ENCODE measurements at regions not wholly inside any gene's neighbourhood (a gene's known extent, or its start where the extent isn't known, plus 50 kb on each side); places are given as distances from the start of the nearest gene placed in this dataset.

DNA sequence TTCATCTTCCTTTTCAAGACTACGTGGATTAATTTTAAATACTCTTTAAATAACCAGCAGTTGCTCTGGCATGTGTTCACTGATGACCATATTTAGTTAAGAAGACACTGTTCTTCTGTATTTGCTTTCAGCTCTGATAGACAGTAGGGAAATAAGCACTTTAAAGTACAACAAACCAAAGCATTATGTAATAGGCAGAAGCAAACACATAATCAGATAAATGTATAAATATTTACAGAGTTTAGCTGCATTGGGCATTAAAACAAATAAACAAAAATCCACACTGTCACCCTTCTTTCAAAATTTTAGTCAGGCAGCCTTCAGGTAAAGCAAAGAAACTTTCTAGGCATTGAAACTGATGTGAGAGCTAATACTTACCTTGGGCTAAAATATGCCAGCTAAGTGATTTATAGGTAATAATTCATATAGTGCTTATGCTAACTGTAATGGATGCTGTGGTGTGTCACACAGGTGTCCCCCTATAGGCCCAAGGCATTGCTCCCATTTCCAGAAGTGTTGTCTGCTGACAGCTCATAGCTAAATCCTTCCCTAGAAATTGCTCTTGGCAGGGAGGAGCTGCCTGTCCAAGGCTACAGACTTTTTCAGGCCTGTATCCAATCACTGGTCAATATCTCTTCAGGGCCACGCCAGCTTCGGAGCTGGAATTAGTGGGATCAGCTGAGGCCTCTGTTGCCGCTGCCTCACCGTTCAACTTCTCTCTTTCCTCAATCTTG, 111.5 kb upstream of the CITED2 start:
- Mint-ChIP-seq H3K27ac (no peak overlapping the region), H3K36me3 (ENCODE audit: low read depth) (no peaks in the 10 kb centered on the region), H3K9me3 (no peaks in the 10 kb centered on the region), H3K4me3 (no peak overlapping the region), H3K27me3 (ENCODE audit: insufficient read depth) (no peaks in the 10 kb centered on the region), H3K4me1 (ENCODE audit: low read depth) (peaks cover 8% of the 10 kb centered on the region)
- no peak for DNase-seq
- TF ChIP-seq, protein P1, sequence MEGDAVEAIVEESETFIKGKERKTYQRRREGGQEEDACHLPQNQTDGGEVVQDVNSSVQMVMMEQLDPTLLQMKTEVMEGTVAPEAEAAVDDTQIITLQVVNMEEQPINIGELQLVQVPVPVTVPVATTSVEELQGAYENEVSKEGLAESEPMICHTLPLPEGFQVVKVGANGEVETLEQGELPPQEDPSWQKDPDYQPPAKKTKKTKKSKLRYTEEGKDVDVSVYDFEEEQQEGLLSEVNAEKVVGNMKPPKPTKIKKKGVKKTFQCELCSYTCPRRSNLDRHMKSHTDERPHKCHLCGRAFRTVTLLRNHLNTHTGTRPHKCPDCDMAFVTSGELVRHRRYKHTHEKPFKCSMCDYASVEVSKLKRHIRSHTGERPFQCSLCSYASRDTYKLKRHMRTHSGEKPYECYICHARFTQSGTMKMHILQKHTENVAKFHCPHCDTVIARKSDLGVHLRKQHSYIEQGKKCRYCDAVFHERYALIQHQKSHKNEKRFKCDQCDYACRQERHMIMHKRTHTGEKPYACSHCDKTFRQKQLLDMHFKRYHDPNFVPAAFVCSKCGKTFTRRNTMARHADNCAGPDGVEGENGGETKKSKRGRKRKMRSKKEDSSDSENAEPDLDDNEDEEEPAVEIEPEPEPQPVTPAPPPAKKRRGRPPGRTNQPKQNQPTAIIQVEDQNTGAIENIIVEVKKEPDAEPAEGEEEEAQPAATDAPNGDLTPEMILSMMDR (IDR thresholded peaks at IDR 0.05) = no peak

DNA sequence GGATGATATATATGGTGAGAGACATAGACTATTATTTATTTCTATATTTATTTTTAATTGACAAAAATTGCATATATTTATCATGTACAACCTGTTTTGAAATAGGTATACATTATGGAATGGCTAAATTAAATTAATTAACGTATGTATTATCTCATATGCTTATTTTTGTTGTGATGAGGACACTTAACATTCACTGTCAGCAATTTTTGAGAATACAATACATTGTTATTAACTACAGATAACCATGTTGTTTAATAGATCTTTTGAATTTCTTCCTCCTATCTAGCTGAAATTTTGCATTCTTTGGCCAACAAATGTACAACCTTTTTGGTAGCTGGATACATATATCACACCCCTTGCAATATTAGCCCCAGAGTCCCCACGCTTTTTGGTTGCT, 110.7 kb upstream of the CITED2 start:
- TF ChIP-seq, protein P1 (IDR thresholded peaks at IDR 0.05) = no peak
- no peak for DNase-seq
- H3K4me3 Mint-ChIP-seq = no peak overlapping the region
- peaks cover 1% of the 10 kb centered on the region for H3K4me1 Mint-ChIP-seq (ENCODE audit: low read depth)
- no peaks in the 10 kb centered on the region for H3K36me3 Mint-ChIP-seq (ENCODE audit: low read depth)
- no peaks in the 10 kb centered on the region for H3K27me3 Mint-ChIP-seq (ENCODE audit: insufficient read depth)
- H3K27ac Mint-ChIP-seq = no peak overlapping the region
- no peaks in the 10 kb centered on the region for H3K9me3 Mint-ChIP-seq

DNA sequence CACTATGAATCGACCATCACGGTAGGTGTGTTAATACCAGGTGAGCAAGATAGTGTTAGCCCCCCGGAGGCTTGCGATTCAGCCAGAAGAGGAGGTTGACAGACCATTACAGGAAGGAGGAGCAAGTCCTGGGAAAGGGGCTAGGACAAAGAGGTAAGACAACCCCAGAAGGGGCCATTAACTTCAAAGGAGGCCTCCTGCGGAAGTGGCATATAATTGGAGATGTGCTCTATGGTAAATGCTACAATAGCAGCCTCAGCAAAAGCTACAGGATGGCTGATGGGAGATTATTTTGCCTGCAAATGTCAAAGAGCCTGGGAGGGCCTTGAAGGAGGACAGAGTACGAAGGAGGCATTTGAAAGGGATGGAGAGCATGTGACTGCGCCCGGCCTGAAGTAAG, 108.6 kb upstream of the CITED2 start:
- no peak overlapping the region for H3K4me3 Mint-ChIP-seq

DNA sequence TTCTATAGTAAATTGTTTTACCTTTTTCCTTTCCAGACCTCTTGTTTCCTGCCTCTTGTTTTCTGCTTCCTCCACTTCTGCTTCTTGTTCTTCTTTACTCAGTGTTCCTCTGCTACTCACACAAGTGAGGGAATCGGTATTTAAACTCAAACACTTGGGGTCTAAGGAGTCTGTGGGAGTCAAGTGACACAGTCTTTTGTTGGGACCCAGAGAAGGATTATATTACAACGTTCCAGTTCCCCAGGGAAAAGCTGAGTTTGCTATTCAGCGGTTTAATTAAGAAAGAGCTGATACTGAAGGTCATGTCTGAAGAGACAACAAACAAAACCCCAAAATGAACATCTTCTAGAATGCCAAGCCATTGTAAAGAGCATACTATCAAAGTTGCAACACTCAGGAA, 107.8 kb upstream of the CITED2 start:
- TF ChIP-seq, protein P1 (IDR thresholded peaks at IDR 0.05) = no peak
- DNase-seq = no peak
- H3K36me3 Mint-ChIP-seq (ENCODE audit: low read depth) = no peaks in the 10 kb centered on the region
- no peaks in the 10 kb centered on the region for H3K9me3 Mint-ChIP-seq
- no peak overlapping the region for H3K27ac Mint-ChIP-seq
- no peaks in the 10 kb centered on the region for H3K27me3 Mint-ChIP-seq (ENCODE audit: insufficient read depth)
- H3K4me1 Mint-ChIP-seq (ENCODE audit: low read depth) = no peaks in the 10 kb centered on the region
- H3K4me3 Mint-ChIP-seq = no peak overlapping the region

More for the DNA sequence above, 108.6 kb upstream of the CITED2 start:
- no peaks in the 10 kb centered on the region for H3K4me1 Mint-ChIP-seq (ENCODE audit: low read depth)
- H3K27ac Mint-ChIP-seq = no peak overlapping the region
- H3K27me3 Mint-ChIP-seq (ENCODE audit: insufficient read depth) = no peaks in the 10 kb centered on the region
- H3K36me3 Mint-ChIP-seq (ENCODE audit: low read depth) = no peaks in the 10 kb centered on the region
- H3K9me3 Mint-ChIP-seq = no peaks in the 10 kb centered on the region
- no peak for DNase-seq
- TF ChIP-seq, protein P1 (IDR thresholded peaks at IDR 0.05) = no peak

DNA sequence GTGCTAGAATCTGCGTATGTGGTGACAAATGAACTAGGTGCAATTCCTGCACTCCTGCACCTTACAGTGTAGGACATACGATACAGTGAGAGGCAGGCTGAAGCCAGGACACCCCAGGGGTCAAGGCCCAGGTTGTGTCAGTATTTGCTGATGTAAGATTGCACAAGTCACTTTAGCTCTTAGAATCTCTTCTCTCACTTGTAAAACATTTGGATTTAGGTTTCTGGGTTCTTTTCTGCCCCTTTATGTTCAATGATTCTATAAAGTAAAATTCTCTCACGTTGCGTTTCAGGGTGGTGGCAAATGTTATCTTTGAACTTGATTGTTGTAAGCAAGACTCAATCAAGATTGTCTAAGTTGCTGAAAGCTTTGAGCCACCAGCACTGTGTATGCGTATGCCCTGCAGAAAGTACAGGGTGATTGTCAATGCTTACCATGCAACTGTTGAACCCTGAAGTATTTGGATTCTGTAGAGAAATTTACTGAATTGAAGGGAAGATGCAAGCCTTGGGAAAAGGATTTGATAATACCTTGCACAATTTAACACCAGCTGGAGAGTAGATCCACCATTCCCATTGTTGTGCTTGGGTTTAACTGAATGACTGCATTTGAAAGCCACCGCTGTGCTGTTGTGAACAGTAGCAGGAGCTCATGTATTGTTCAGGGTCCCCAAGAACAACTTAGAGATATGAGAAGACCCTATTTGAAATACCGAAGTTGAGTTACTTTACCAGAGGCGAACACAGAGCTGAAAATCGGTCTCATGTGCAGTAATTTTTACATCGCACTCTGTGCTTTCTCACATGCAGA, 106.1 kb upstream of the CITED2 start:
- Mint-ChIP-seq H3K4me1 (ENCODE audit: low read depth) (no peaks in the 10 kb centered on the region), H3K36me3 (ENCODE audit: low read depth) (no peaks in the 10 kb centered on the region), H3K27me3 (ENCODE audit: insufficient read depth) (no peaks in the 10 kb centered on the region), H3K27ac (no peak overlapping the region), H3K9me3 (no peaks in the 10 kb centered on the region), H3K4me3 (no peak overlapping the region)
- TF ChIP-seq, protein P1 (IDR thresholded peaks at IDR 0.05) = no peak
- no peak for DNase-seq

Measured in HFFc6 (cell line).